ENCODE measurements at regions not wholly inside any gene's neighbourhood (a gene's known extent, or its start where the extent isn't known, plus 50 kb on each side); places are given as distances from the start of the nearest gene placed in this dataset.

DNA sequence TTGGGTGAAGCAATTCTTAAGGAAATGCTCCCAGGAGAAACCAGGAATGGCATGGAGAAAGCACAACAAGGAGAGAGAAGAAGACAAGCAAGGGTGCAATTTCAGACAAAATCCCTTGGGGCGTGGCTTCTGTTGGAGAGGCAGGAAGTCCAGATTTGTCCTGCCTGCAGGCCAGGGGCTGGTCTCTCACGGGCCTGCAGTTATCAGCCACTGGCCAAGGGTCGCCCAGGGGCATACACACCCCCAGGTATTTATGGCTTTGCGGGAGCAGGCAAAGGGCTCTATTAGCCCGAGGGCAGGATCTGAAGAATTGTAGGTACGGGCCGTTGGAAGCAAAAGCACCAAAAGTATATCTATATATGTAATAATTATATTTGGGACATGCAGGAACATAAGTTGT lies 87.7 kb downstream of the IYD start:
- no peak overlapping the region for H2BK5ac ChIP-seq (ENCODE audit: low read depth, low read length)
- H4K5ac ChIP-seq (ENCODE audit: insufficient read length, low read depth, low read length): no peak overlapping the region
- ChIA-PET POLR2A (ENCODE audit: partially characterized antibody) (no interaction called here), CTCF (ENCODE audit: partially characterized antibody) (interaction anchor here (0.8 to 1.2 kb wide), 2 partner anchors 13 to 71 kb away, joined by 3 to 4 read pairs; no protein-coding TSS in a partner anchor)
- no peaks in the 10 kb centered on the region for H3K79me2 ChIP-seq (ENCODE audit: control insufficient read depth in 1 of 2, insufficient read depth in 2 of 2, low read length in 2 of 2)
- H3K14ac ChIP-seq (ENCODE audit: insufficient read length): no peak overlapping the region
- no peak overlapping the region for H2BK12ac ChIP-seq (ENCODE audit: low read depth, low read length)
- no peak overlapping the region for H3K56ac ChIP-seq (replicated peaks; ENCODE audit: insufficient read length, low read depth, low read length)
- DNase-seq (ENCODE audit: low read depth in 1 of 2, low spot score in 2 of 2) (no peak), FAIRE-seq (no peak)
- H3K4me1 ChIP-seq (replicated peaks in 1 of 4; ENCODE audit: control insufficient read depth in 3 of 4, insufficient read depth in 4 of 4, low read length in 3 of 4): peaks cover 0 to 5% (median 3%) of the 10 kb centered on the region in 4 experiments; a peak in 2 of 7 replicates
- H2BK20ac ChIP-seq (ENCODE audit: low read length): no peak overlapping the region
- no peak overlapping the region for H4K8ac ChIP-seq (ENCODE audit: extremely low read depth, insufficient read depth, low read length)
- no peak overlapping the region for H3K23ac ChIP-seq (ENCODE audit: insufficient read length)
- H3K4ac ChIP-seq (replicated peaks; ENCODE audit: insufficient read length, low read depth, low read length): no peak overlapping the region
- H3K18ac ChIP-seq (ENCODE audit: extremely low read depth, low read length): no peak overlapping the region
- H3K36me3 ChIP-seq (ENCODE audit: control insufficient read depth in 2 of 4, insufficient read depth in 4 of 4, low read length in 3 of 4): no peaks in the 10 kb centered on the region
- H3K23me2 ChIP-seq (ENCODE audit: low read depth, low read length): no peaks in the 10 kb centered on the region
- H2AK5ac ChIP-seq (ENCODE audit: low read depth, low read length): no peak overlapping the region
- no peak overlapping the region for H2AFZ ChIP-seq (ENCODE audit: low read length)
- H2BK120ac ChIP-seq (replicated peaks; ENCODE audit: low read depth, low read length): no peak overlapping the region
- no peaks in the 10 kb centered on the region for H3K27me3 ChIP-seq (replicated peaks in 1 of 4; ENCODE audit: control insufficient read depth in 3 of 4, extremely low read depth in 1 of 4, insufficient read depth in 3 of 4, low read length in 3 of 4)
- no peak overlapping the region for H3K4me3 ChIP-seq (ENCODE audit: extremely low read depth in 1 of 4, insufficient read depth in 2 of 4, low read depth in 3 of 4, low read length in 4 of 4)
- no peak overlapping the region for H2BK15ac ChIP-seq (ENCODE audit: low read length)
- no peaks in the 10 kb centered on the region for H3K79me1 ChIP-seq (ENCODE audit: low read depth, low read length)
- H3K9me3 ChIP-seq (ENCODE audit: insufficient read depth in 2 of 2, low read depth in 1 of 2, low read length in 1 of 2): no peaks in the 10 kb centered on the region
- WGBS, 2 experiments (ENCODE audit: extremely low coverage in 1 of 2, insufficient coverage in 1 of 2, insufficient read length in 1 of 2, insufficient replicate concordance in 2 of 2, low coverage in 1 of 2, low lambda C conversion rate in 2 of 2, missing lambda C conversion rate in 1 of 2): 96% methylated on average over 7 of the region's 7 CpGs; no CpG with 5 or more reads in 1 of the 2 experiments
- no peak overlapping the region for H3K9ac ChIP-seq (replicated peaks in 1 of 4; ENCODE audit: extremely low read depth in 1 of 4, low read depth in 3 of 4, low read length in 3 of 4)
- H4K20me1 ChIP-seq (replicated peaks in 1 of 2; ENCODE audit: control insufficient read depth in 1 of 2, insufficient read depth in 2 of 2, low read length in 2 of 2): no peaks in the 10 kb centered on the region
- no peak overlapping the region for H3K27ac ChIP-seq (ENCODE audit: low read depth, low read length)
- H4K91ac ChIP-seq (replicated peaks; ENCODE audit: insufficient read length, low read length): no peak overlapping the region
- no peak overlapping the region for H3K4me2 ChIP-seq (ENCODE audit: insufficient read depth in 1 of 2, low read depth in 2 of 2, low read length in 2 of 2)
- TF ChIP-seq NANOG (IDR thresholded peaks at IDR 0.05; ENCODE audit: insufficient read depth, low read depth, low read length, poor library complexity, severe bottlenecking): no peak
- TF ChIP-seq RNF2 (IDR thresholded peaks at IDR 0.05; ENCODE audit: borderline replicate concordance, low read depth, low read length, missing control alignments, poor library complexity, severe bottlenecking): no peak
- TF ChIP-seq BRCA1 (IDR thresholded peaks at IDR 0.05; ENCODE audit: low read depth, low read length): no peak
- no peak for TF ChIP-seq TAF1 (IDR thresholded peaks at IDR 0.05; ENCODE audit: low read depth, low read length)
- no peak for TF ChIP-seq TAF7 (optimal IDR thresholded peaks at IDR 0.05; ENCODE audit: borderline replicate concordance, low read depth, low read length)
- TF ChIP-seq, protein P1, sequence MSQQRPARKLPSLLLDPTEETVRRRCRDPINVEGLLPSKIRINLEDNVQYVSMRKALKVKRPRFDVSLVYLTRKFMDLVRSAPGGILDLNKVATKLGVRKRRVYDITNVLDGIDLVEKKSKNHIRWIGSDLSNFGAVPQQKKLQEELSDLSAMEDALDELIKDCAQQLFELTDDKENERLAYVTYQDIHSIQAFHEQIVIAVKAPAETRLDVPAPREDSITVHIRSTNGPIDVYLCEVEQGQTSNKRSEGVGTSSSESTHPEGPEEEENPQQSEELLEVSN (IDR thresholded peaks at IDR 0.05): no peak
- TF ChIP-seq, protein P2, sequence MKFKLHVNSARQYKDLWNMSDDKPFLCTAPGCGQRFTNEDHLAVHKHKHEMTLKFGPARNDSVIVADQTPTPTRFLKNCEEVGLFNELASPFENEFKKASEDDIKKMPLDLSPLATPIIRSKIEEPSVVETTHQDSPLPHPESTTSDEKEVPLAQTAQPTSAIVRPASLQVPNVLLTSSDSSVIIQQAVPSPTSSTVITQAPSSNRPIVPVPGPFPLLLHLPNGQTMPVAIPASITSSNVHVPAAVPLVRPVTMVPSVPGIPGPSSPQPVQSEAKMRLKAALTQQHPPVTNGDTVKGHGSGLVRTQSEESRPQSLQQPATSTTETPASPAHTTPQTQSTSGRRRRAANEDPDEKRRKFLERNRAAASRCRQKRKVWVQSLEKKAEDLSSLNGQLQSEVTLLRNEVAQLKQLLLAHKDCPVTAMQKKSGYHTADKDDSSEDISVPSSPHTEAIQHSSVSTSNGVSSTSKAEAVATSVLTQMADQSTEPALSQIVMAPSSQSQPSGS (IDR thresholded peaks at IDR 0.05; ENCODE audit: low read length): no peak
- no peak for TF ChIP-seq CTBP2 (IDR thresholded peaks at IDR 0.05; ENCODE audit: borderline replicate concordance, insufficient read depth, insufficient read length, low read length)
- no peak for TF ChIP-seq MAFK (IDR thresholded peaks at IDR 0.05; ENCODE audit: low read depth, low read length)
- no peak for TF ChIP-seq SUZ12 (IDR thresholded peaks at IDR 0.05; ENCODE audit: low read length)
- no peak for TF ChIP-seq SIRT6 (IDR thresholded peaks at IDR 0.05; ENCODE audit: low read length)

Data from H1 (cell line).